Prostate gland (tissue), 2 donors: ENCODE measurements at regions not wholly inside any gene's neighbourhood (a gene's known extent, or its start where the extent isn't known, plus 50 kb on each side); places are given as distances from the start of the nearest gene placed in this dataset.

Source experiments
- DNase-seq: peaks from one replicate; pipeline ENCODE4 v3.0.0-alpha.2; 2019; ENCODE audit warnings: low spot score
- H3K27ac ChIP-seq, 2 donors: fragments of 200-600 bp; sonication (generic); 2 replicates each; pipeline ENCODE4 v1.5.1; 2017 to 2019
- H3K27me3 ChIP-seq: fragments of 200-600 bp; sonication (generic); replicated peaks from 2 replicates; pipeline ENCODE4 v1.5.1; 2019; ENCODE audit not compliant: insufficient read depth
- H3K36me3 ChIP-seq, 2 donors: fragments of 200-600 bp; sonication (generic); 1 replicate in 1 of 2; 2 replicates in 1 of 2; pipeline versions ENCODE4 v1.5.1 to v1.8.1; 2017 to 2019
- H3K4me1 ChIP-seq: fragments of 200-600 bp; sonication (generic); replicated peaks from 2 replicates; pipeline ENCODE4 v1.5.1; 2019
- H3K4me3 ChIP-seq, 2 donors: fragments of 200-600 bp; sonication (generic); 2 replicates each; pipeline ENCODE4 v1.5.1; 2017 to 2019
- H3K9me3 ChIP-seq: fragments of 200-600 bp; sonication (generic); 2 replicates; pipeline ENCODE4 v1.5.1; 2017
- CTCF ChIP-seq, 4 experiments: fragments of 200-600 bp in 2 of 4; fragments of 450-650 bp in 2 of 4; sonication (generic) in 2 of 4; IDR thresholded peaks; 1 replicate in 3 of 4; 2 replicates in 1 of 4; pipeline ENCODE4 v1.5.1; 2016 to 2019; ENCODE audit warnings: antibody characterized with exemption in 4 of 4, mild to moderate bottlenecking in 2 of 4, moderate library complexity in 2 of 4
- POLR2A ChIP-seq: fragments of 450-650 bp; IDR thresholded peaks from one replicate; pipeline ENCODE4 v1.6.1; 2016; ENCODE audit warnings: antibody characterized with exemption, mild to moderate bottlenecking
- POLR2AphosphoS5 ChIP-seq: sonication (generic); formaldehyde crosslinking; IDR thresholded peaks from one replicate; pipeline ENCODE4 v1.6.1; 2017; ENCODE audit warnings: antibody characterized with exemption
- WGBS: methylation state at CpG from one replicate; pipeline ENCODE4 v1.1.5; 2018; 5-methylcytosine and 5-hydroxymethylcytosine counted together
- intact Hi-C: fragments of 100-400 bp; cut with DNase I; formaldehyde crosslinking; loops from one replicate; pipeline ENCODE4 v1.14.2; 2022

DNA sequence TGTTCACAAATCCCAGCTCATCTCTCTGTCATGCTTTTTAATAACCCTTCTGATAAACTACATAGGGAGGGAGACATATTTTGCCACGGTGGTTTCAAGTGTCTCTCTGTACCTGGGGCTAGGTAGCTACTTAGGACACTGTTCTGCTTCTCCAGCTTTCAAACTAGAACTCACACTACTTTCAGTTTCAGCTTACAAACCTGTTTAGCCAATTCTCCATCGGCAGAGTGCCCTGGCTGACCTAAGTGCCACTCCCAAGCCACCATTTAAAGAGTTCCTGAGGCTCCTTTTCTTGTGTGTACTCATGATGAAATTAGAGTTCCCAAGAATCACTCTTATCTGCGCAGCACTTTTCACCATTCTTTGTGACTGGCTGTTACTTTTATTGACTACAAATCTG is 899.2 kb downstream of the FAT4 start:
- H3K4me3 ChIP-seq = no peak overlapping the region
- intact Hi-C loops = no loop called here
- no peaks in the 10 kb centered on the region for H3K4me1 ChIP-seq
- no peaks in the 10 kb centered on the region for H3K9me3 ChIP-seq
- no peak for TF ChIP-seq POLR2AphosphoS5
- no peak for TF ChIP-seq POLR2A
- TF ChIP-seq CTCF (IDR thresholded peaks at IDR 0.05) = no peak
- no peaks in the 10 kb centered on the region for H3K27me3 ChIP-seq
- no peaks in the 10 kb centered on the region for H3K36me3 ChIP-seq
- H3K27ac ChIP-seq = no peak overlapping the region
- DNase-seq = no peak
- WGBS = 72% methylated on average over 3 of the region's 3 CpGs

- no peak for DNase-seq
- 74% methylated on average over 1 of the region's 1 CpG for WGBS
- H3K27me3 ChIP-seq = no peaks in the 10 kb centered on the region
- H3K4me1 ChIP-seq = no peaks in the 10 kb centered on the region
- no peak for TF ChIP-seq POLR2A
- no peak for TF ChIP-seq CTCF (IDR thresholded peaks at IDR 0.05)
- no peak for TF ChIP-seq POLR2AphosphoS5
- H3K9me3 ChIP-seq = no peaks in the 10 kb centered on the region
- no peak overlapping the region for H3K27ac ChIP-seq
- no peak overlapping the region for H3K4me3 ChIP-seq
- no peaks in the 10 kb centered on the region for H3K36me3 ChIP-seq
- intact Hi-C loops = no loop called here
Observed at GRCh38 chr4:126215759-126216158, 901.0 kb downstream of the FAT4 start.

- H3K4me3 ChIP-seq = no peak overlapping the region
- no peaks in the 10 kb centered on the region for H3K36me3 ChIP-seq
- no peaks in the 10 kb centered on the region for H3K9me3 ChIP-seq
- intact Hi-C loops = no loop called here
- no peaks in the 10 kb centered on the region for H3K27me3 ChIP-seq
- H3K4me1 ChIP-seq = no peaks in the 10 kb centered on the region
- no peak for TF ChIP-seq CTCF (IDR thresholded peaks at IDR 0.05)
- TF ChIP-seq POLR2AphosphoS5 = no peak
- TF ChIP-seq POLR2A = no peak
- no peak for DNase-seq
- no peak overlapping the region for H3K27ac ChIP-seq
Observed at GRCh38 chr4:126216611-126217010, 901.9 kb downstream of the FAT4 start.

- H3K27ac ChIP-seq = no peak overlapping the region
- WGBS = 68% methylated on average over 3 of the region's 3 CpGs
- TF ChIP-seq POLR2AphosphoS5 (no peak), POLR2A (no peak), CTCF (IDR thresholded peaks at IDR 0.05) (no peak)
- H3K4me1 ChIP-seq = no peaks in the 10 kb centered on the region
- no peaks in the 10 kb centered on the region for H3K36me3 ChIP-seq
- H3K9me3 ChIP-seq = no peaks in the 10 kb centered on the region
- H3K4me3 ChIP-seq = no peak overlapping the region
- no peaks in the 10 kb centered on the region for H3K27me3 ChIP-seq
- no peak for DNase-seq
- intact Hi-C loops = no loop called here
Observed at GRCh38 chr4:126221282-126221681, 906.5 kb downstream of the FAT4 start.

- TF ChIP-seq POLR2A = no peak
- no peak for TF ChIP-seq CTCF (IDR thresholded peaks at IDR 0.05)
- TF ChIP-seq POLR2AphosphoS5 = no peak
- Histone ChIP-seq H3K9me3 (no peaks in the 10 kb centered on the region), H3K27me3 (no peaks in the 10 kb centered on the region), H3K27ac (no peak overlapping the region), H3K36me3 (no peaks in the 10 kb centered on the region), H3K4me1 (no peaks in the 10 kb centered on the region), H3K4me3 (no peak overlapping the region)
- intact Hi-C loops = no loop called here
- 33% methylated on average over 1 of the region's 1 CpG for WGBS
- no peak for DNase-seq
Observed at GRCh38 chr4:126221717-126222340, 907.1 kb downstream of the FAT4 start.
